GM18519 (cell line): ENCODE measurements at regions not wholly inside any gene's neighbourhood (a gene's known extent, or its start where the extent isn't known, plus 50 kb on each side); places are given as distances from the start of the nearest gene placed in this dataset.
"Not testable (repeated sequence)": the region's sequence is repeated elsewhere in the genome, so short reads cannot be mapped to it uniquely, and the experiment has no call there.

ENCODE experiments used
- ATAC-seq: cut with Tn5 transposase; IDR thresholded peaks from one replicate; pipeline ENCODE4 v1.9.1; 2021; ENCODE audit warnings: mild to moderate bottlenecking, moderate library complexity; ENCODE audit not compliant: unreplicated experiment, low FRiP score

- no peak for ATAC-seq
These were observed 307.6 kb upstream of the TNC start for GRCh38 chr9:115425601-115426000.

DNA sequence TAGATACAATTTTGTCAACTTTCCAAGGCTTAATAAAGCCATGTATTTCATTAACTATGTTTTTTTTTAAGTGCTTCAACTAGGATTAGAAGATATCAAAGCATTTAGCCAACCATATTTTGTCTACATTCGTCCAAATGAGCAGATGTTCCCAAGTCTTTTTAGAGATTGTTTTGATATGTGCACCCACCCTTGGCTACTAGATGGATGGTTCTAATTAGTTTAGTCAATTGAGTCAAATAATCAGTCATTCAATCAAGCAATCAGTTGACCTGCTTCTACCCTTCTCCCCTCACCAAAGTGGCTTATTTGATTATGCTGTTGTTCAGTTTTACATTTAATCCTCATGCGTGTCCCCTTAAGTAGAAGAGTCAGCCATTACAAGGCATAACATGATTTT, 319.5 kb upstream of the TNC start:
- ATAC-seq, result no peak

GRCh38 chr9:115439641-115440040, 321.7 kb upstream of the TNC start:
- no peak for ATAC-seq

GRCh38 chr9:115442054-115442453, 324.1 kb upstream of the TNC start:
- no peak for ATAC-seq

DNA sequence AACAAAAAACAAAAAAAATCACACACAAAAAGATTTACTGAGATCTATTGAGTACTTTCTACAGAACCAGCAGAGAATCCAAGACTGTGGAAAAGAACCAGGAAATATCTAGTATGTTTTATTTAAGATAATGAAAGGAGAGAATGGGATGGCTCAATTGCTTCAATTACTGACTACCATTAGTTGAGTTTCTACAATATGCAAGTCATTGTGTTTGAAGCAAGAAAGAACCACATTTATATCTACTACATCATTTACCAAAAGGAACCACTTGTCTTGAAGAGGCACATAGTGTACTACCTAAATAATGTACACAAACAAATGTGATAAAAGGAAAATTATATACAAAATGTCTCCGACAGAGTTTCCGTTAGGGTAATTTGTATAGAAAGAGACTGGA, 325.9 kb upstream of the TNC start:
- ATAC-seq, result no peak

- ATAC-seq, result no peak
These were observed 327.0 kb upstream of the TNC start for GRCh38 chr9:115444959-115445358.

- no peak for ATAC-seq
These were observed 327.7 kb upstream of the TNC start for GRCh38 chr9:115445655-115446054.

GRCh38 chr9:115456515-115456914, 338.6 kb upstream of the TNC start:
- ATAC-seq, result no peak

DNA sequence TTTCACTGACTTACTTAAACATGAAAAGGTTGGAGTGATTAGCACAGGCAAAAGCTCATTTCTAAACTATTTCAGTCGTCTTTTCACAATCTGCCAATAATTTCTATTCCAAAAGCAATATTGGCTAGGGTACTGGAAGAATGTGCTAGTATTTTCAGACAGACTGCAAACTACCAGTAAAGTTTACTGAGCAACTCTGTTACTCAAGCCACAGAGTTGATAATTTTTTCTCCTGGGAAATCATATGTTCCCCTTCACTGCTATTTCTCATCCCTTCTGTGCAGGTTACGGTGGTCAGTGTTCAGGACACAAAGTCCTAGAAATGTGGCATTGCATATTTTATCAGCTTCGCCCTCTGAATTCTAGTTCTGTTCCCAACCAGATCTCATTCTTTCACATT, 343.3 kb upstream of the TNC start:
- ATAC-seq, result no peak

GRCh38 chr9:115462623-115463022, 344.7 kb upstream of the TNC start:
- no peak for ATAC-seq

GRCh38 chr9:115466756-115467155, 348.8 kb upstream of the TNC start:
- no peak for ATAC-seq

- no peak for ATAC-seq
These were observed 351.9 kb upstream of the TNC start for GRCh38 chr9:115469841-115470240.

DNA sequence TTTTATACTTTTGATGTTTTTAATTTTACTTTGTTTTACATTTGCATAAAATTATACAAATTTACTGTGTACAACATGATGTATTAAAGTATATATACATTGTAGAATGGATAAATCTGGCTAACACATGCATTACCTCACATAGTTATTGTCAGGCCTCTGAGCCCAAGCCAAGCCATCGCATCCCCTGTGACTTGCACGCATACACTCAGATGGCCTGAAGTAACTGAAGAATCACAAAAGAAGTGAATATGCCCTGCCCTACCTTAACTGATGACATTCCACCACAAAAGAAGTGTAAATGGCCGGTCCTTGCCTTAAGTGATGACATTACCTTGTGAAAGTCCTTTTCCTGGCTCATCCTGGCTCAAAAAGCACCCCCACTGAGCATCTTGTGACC, 355.1 kb upstream of the TNC start:
- not testable (repeated sequence) for ATAC-seq

GRCh38 chr9:115481769-115482168, 363.8 kb upstream of the TNC start:
- ATAC-seq, result no peak

GRCh38 chr9:115482747-115483146, 364.8 kb upstream of the TNC start:
- no peak for ATAC-seq

DNA sequence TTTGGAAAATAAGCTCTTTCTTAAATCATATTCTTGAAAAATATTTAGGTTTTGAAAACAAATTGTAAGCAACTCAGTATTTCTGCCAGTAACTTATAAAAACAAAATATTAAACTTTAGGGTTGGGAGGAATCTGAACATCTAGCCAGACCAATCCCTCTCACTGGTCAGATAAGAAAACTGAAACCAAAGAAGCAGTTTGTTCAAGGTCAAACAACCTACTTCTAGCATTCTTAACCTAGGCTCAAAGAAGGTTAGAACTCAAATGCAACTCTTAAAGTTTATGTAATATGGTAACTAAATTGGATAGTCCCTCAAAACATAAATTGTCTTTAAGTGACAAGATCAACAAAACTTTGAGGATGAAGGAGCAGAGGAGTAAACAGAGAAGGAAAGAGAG, 374.9 kb upstream of the TNC start:
- ATAC-seq, result no peak

- ATAC-seq, result no peak
These were observed 376.4 kb upstream of the TNC start for GRCh38 chr9:115494393-115494792.

- ATAC-seq, result no peak
These were observed 377.2 kb upstream of the TNC start for GRCh38 chr9:115495052-115495635.

- no peak for ATAC-seq
These were observed 377.9 kb upstream of the TNC start for GRCh38 chr9:115495836-115496235.

GRCh38 chr9:115498303-115498702, 380.3 kb upstream of the TNC start:
- ATAC-seq, result no peak

DNA sequence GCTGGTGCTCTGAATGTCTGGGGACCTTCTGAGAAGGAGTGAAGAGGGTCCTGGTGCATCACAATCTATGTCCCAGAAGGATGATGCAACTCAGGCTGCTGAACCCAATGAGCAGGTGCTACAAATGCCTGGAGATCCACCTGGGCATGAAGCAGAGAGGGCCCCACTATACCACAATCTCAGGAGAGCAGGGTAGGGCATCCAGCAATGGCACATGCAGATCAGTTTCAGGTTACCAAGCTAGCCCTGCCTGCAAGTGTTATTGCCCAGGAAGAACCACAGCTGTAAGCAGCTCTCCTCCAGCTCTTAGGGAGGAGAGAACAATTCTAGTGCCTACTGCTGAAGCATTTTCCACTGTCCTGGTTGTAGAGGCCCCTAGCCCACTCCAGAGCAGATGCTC, 389.2 kb upstream of the TNC start:
- ATAC-seq, result no peak

GRCh38 chr9:115513148-115513547, 395.2 kb upstream of the TNC start:
- no peak for ATAC-seq

DNA sequence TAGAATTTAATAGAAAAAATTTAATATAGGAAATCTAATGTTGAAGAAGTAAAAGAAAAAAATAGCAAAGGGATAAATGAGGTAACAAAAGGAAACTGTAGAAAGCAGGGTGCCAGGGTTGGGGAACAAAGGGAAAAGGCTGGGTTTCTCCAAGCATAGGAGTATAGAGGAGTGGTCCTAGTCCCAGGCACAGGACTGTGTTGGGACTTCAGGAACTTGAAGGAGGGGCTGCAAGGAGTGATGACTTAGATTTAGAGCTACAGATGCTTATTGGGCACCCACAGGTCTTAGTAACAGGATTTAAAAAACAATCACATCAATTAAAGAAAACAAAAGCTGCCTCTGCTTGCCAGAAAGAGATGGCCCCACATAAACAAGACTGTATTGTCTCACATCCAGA, 396.5 kb upstream of the TNC start:
- ATAC-seq, result no peak
